ENCODE measurements at regions not wholly inside any gene's neighbourhood (a gene's known extent, or its start where the extent isn't known, plus 50 kb on each side); places are given as distances from the start of the nearest gene placed in this dataset.
"Not testable (repeated sequence)": the region's sequence is repeated elsewhere in the genome, so short reads cannot be mapped to it uniquely, and the experiment has no call there.

DNA sequence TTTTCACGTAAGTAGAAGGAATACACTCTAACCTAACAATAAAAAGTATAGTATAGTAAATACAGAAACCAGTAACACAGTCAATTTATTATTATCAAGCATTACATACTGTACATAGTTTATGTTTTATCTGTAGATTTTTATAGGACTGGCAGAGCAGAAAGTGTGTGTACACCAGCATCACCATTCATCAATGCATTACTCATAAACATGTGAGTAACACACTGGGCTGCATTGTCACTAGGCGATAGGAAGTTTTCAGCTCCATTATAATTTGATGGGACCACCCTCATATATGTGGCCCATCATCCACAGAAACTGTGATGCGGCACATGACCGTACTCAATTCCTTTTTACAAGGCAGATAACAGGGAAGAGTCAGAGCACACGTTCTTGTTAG lies 137.8 kb upstream of the RBPJ start:
- DNase-seq, result no peak

DNA sequence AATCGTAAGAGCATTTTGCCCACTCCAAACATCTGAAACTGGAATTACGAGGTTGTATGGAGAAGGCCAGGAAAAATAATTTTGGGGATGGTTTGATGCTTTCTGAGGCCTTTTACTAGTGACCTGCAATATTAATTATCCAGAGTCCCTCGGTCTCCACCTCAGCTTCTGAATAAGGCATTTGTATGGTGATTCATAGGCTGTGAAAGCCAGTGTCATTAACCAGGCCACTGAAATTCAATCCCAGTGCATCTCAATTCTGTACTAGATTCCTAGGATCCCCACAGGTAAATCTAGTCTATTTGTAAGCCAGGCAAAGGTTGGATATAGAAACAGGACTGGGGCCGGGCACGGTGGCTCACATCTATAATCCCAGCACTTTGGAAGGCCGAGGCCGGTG lies 135.4 kb upstream of the RBPJ start:
- no peak for DNase-seq

DNA sequence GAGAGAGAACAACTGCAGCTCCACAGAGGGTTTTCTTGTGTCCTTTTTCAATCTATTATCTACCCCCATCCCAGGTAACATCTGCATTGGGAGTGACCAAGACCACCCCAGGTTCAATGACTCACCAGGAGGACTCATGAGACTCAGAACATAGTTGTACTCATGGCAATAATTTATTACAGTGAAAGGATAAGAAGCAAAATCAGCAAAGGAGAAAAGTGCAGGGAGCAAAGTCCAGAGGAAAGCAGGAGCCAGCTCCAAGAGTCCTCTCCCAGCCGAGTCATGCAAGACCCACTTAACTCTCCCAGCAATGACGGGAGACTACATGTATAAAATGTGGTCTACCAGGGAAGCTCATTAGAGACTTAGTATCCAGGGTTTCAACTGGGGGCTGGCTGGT lies 129.5 kb upstream of the RBPJ start:
- DNase-seq, result no peak

DNA sequence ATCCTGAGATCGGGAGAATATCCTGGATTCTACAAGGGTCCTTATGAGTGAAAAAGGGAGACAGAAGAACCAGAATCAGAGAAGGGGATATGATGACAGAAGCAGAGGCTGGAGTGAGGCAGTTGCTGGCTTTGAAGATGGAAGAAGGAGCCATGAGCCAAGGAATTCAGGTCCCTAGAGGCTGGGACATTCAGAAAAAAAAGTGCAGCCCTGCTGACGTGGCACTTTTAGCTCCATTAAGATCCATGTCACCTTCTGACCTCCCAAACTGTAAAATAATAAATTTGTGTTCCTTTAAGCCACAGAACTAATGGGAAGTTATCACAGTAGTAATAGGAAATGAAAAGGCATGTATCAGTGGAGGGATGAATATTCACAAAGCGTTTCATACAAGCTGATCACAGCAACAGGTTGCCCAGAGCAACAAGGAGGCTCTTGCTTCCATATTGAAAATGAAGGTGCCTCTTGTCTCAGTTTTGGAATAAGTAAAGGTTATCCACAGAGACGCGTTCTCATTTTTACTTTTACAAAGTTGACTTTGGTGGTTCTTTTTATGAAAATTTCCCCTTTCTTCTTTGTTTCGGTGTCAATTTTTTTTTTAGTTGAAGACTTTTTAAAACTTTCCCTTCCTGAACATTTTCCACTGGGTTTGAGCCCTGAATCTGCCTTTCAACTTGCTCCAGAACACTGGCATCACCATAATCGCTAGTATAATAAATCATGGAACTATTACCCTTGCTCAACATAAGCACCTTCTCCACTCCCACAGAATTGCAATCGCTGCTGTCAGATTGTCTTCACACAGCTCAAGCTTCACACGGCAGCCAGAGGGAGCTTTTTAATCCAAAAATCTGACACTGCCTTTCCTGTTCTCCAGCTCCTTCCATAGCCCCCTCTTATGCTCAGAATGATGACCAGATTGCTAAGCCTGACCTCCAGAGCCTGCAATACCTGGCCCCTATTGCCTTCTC lies 127.6 kb upstream of the RBPJ start:
- peak; percentile 9 for DNase-seq

DNA sequence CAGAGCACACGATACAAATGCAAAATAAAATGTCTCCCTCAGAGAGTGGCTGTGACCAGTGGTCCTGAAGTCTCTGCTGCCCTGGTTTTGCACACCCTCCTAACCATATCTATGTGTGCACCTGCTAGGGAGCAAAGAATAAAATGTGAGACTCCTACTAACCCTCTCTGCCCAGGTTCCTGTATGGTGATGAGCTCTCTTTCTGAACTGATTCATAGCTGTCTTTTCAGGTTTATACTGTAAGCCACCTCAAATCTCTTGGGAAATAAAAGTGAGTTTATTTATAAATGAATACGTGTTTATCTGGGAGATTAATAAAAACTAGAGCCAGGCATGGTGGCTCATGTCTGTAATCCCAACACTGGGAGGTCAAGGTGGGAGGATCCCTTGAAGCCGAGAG lies 126.0 kb upstream of the RBPJ start:
- DNase-seq, result no peak

DNA sequence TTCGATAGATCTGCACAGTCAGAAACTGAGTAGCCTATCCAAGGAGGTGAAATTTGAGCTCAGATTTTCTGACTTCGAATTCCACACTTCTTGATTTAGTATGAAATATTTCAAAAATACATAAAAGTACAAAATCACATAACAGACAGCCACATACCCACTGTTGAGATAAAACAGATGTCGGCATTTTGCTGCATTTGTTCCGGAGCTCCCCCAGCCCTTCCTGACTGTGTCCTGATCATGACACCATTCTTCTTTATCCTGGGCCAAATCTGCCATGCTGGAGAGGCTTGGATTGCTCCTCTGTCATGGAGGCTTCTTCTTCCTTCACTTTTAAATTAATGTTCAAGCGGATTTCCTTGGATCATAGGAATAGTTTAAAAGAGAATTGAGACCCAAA lies 124.2 kb upstream of the RBPJ start:
- no peak for DNase-seq

DNA sequence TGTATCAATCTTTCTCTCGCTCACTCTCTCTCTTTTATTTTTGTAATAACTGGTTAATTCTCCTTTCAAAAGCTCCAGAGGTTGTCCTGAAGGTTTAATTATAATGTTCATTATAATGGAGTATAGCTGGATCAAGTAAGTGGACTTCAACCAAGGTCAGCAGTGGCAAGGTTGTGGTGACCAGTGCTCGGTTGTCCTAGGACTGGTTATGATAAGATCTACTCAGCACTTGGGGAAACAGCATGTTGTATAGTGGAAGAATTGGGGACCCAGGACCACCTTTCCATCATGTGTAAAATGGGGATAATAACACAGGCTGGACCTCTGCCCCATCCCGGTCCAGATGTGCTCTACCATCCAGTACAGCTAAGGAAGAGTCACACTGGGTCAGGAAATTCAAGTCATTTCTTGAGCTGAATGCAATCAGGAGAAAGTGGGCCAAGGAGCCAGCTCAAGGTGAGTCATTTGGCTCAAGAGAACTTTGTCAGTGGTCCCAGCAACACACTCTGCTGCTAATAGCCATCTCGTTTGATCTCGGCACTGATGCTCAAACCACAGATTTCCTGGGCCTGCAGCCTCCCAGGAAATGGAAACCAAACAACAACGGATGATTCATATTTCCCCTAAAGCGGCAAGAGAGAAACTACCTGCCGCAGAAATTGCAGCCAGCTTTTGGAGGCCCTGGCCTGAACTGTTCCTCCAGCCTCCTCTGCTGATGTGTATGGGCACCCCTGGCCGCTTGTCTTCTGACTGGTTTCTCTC lies 123.6 kb upstream of the RBPJ start:
- no peak for DNase-seq

DNA sequence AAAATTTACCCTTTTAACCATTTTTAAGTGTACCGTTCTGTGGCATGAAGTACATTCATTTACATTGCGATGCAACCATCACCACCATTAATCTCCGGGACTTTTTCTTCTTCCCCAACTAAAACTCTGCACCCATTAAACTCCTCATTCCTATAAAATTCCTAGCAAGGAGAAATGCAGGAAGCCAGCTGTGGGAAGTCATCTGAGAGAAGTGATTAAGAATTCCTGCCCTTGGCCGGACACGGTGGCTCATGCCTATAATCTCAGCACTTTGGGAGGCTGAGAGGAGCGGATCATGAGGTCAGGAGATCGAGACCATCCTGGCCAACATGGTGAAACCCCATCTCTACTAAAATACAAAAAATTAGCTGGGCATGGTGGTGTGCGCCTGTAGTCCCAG lies 121.9 kb upstream of the RBPJ start:
- DNase-seq, result not testable (repeated sequence)

DNA sequence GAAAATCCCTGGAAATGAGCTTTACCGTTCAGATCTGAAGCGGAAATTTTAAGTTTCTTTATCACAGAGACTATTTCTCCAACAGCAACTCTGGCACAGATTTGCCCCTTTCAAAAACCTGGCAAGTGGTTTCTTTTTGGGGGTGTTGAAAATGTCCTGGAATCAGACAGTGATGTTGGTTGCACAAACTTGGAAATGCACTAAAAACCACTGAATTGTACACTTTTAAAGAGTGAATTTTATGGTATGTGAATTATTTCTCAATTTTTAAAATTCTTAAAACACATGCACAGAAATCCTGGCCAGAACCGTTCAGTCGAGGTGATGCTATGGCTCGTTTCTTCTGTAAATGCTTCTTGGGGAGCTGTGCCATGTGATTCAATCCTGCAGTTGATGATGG lies 121.2 kb upstream of the RBPJ start:
- DNase-seq, result no peak

DNA sequence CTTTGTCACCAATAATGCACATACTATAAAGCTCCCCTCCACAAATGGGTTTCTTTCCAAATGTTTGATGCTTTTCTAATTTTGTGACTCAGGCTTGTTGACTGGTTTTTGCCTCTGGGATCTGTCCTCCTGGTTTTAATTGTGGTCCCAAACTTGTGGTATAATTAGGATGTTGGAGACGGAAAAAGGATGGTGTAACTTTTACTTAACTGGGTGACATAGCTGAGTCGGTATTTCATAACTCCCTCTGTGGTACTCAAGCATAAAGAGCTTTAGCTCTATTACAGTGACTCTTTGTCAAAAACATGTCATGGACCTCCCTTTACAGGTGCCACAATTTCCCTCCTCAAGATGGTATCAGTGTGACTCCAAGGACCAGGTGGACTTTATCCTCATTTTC lies 119.7 kb upstream of the RBPJ start:
- DNase-seq, result no peak

DNA sequence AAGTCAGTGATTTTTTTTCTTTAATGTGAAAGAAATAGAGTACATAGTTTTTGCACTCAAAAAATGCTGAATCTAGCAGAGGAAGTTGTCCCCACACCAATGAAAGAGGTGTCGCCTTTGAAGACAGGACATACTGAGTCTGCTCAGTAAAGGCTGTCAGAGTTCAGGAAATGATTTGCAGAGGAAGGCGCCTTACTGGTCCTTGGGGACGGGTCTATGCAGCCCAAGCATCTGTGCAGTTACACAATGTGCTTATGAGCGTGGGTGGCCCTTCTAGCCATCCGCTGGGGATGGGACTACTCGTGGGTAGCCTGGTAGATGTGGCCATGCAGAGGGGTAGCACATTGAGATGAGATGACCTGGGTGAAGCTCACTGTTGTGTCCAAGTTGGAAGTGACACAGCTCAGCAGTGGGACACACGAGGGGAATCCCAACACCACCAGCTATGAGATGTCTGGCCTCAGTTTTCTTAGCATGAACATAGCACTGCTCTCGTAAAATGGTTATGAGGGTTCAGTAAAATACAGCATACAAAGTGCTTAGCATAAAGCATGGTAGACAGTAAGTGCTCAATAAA lies 116.5 kb upstream of the RBPJ start:
- DNase-seq, result no peak

DNA sequence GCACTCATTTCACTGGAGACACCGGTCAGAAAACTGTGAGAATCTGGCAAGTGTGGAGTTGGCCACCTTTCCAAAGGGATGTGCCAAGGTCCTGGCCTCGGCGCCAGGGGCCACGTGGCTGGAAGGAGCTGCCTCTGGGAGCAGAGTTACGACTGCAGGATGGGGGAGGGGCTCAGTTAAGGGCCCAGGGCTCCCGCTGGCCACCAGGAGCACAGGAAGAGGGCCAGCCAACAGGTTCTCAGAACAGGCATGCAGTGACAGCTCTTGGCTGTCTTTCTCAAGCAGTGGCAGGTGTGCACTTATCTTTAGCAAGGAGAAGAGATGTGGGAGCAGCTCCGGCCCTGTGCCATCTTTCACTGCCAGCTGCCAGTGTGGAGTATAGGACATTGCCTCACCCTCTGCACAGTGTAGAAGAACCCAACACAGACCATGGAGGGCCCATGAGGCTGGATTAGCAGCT lies 115.9 kb upstream of the RBPJ start:
- no peak for DNase-seq

DNA sequence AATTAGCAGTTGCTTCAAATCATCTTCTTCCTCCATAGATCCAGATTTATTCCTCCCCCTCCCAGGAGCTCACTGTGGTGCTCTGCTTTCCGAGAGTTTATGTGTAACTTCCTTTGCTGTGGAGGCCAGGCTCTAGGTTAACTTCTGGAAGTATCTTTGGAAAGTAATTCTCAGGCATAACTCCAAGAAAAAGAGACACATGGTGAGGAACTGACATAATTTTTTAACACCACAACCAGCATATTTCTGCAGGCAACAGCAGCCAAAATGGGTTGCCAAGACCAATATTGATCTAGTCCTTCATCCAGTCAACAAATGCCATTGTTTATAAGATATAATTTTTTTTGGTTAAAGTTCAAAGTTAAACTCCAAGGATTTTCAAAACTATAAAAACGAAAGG lies 114.5 kb upstream of the RBPJ start:
- no peak for DNase-seq

DNA sequence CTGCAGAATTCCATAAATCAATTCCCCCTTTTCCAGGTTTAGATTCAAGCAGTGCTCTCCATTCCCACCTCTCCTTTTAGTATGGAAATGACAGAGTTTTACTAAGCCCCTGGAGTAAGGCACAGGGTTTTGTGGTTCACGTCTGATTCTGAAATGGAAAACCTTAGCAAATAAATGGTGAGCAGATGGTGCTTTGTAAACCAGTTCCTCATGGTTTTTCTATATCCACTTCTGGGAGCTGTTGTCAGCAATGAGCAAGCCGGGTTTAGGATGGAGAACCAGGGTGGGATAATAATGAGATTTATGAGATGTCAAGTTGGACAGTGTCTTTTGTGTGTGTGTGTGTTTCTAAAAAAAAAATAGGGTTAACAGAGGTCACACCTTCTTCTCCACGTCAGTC lies 113.8 kb upstream of the RBPJ start:
- peak; percentile 20 for DNase-seq

DNA sequence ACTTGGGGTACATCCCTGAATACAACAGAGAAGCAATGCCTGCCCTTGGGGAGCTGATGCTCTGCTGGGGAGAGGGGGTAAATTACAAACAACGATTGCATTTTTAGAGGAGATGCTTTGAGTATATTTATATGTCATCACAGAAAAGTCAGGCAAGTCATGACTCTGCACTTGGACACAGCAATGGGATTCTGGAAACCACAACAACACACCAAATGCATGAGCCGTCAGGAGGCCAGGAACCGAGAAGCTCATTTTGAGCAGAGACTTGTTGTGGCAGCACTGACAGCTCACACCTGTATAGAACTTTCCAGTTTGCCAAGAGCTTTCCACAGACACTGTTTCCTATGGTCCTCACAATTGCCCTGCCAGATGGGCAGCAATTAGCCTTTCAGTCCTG lies 113.2 kb upstream of the RBPJ start:
- no peak for DNase-seq

DNA sequence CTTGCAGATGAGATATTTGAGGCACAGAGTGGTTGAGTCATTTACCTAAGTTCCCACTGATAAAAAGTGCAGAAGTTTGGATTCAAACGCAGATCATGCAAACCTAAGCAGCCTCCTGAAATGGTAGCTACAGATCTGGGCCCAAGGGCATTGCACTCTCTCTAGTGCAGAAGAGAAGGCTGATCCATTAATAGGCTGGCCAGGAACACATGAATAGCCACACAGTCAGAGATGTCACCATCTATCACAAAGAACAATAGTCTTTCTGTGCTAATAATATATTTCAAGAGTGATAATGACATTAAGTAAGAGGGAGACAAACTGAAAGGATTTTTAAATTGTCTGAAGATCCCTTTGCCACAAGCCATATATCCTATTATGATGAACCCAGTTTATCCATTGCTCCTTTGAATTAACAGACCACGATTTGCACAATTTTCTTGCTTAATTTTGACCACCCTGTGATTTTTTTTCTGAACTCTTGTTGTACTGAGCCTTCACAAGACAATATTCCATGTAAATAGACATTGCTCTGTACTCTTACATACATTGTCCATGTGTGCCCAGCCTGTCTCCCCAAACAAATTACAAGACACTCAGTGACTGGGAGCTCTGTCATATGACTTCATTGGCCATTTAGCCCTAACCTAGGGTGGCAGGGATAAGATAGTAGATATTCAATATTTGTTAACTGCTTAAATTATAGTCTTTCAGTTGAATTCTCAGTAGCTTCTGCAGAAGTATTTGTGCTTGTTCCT lies 112.4 kb upstream of the RBPJ start:
- DNase-seq, result no peak

DNA sequence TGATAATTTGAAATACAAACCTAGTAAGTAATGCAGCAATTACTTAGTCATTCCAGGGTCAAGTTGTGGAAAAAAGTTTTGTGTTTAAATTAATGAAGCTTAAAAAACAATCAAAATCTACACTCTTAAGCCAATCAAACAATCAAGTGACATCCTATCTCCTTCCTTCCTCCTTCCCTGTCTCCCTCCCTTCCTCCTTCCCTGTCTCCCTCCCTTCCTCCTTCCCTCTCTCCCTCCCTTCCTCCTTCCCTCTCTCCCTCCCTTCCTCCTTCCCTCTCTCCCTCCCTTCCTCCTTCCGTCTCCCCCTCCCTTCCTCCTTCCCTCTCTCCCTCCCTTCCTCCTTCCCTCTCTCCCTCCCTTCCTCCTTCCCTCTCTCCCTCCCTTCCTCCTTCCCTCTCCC lies 111.4 kb upstream of the RBPJ start:
- DNase-seq, result not testable (repeated sequence)

DNA sequence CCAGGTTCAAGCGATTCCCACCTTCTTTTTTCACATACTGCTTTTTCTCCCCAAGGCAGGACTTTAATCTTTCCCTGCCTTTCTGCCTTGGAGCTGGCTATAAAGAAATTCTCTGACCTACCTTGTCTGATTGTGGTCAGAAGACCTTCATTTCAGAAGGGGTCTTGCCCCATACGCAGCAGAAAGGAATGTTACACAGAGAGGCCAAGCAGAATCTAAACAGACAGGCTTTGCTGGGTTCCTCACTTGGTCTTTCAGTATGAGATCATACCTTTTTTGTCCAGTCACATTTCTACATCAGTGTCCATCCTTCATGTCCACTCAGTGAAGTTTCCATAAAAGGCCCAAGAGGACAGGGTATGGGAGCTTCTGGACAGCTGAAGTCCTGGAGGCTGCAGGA lies 108.3 kb upstream of the RBPJ start:
- DNase-seq, result no peak

DNA sequence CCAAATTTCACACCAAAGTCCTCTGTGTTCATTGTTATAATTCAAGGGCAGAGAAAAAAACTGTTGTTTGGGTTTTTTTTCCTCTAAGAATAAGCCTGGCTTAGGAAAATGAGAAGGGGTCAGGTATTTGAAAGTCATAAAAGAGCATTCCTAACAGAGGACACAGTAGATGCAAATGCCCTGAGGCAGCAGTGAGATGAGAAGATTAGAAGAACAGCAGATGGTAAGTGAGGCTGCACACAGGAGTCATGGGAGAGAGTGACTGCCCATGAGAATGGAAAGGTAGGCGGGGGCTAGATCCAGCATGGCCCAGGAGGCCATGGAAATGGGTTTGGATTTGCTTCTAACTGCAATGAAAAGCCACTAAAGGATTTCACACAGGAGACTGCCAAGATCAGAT lies 107.5 kb upstream of the RBPJ start:
- DNase-seq, result no peak

DNA sequence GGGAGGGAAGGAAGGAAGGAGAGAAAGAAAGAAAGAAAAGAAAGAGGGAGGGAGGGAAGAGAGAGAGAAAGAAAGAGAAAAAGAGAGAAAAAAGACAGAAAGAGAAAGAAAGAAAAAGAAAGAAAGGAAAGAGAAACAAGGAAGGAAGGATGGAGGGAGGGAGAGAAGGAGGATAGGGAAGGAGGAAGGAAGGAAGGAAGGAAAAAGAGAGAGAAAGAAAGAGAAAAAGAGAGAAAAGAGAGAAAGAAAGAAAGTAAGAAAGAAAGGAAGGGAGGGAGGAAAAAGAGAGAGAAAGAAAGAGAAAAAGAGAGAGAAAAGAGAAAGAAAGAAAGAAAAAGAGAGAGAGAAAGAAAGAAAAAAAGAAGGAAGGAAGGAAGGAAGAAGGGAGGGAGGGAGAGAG lies 105.8 kb upstream of the RBPJ start:
- DNase-seq, result no peak

DNA sequence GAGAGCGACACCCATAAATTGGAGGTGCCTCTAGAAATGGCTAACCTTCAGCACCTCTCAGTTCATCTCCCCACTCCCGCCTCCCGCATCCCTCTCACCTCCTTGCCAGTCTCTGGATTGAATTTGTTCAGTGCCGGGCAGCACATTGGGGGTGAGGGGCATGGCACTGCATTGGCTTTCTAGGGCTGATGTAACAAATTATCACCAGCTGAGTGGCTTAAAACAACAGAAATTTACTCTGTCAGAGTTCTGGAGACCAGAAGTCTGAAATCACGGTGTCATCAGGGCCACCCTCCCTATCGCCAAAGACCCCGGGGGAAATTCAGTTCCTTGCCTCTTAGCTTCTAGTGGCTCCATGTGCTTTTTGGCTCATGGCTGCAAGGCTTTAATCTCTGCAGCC lies 105.1 kb upstream of the RBPJ start:
- DNase-seq, result no peak

DNA sequence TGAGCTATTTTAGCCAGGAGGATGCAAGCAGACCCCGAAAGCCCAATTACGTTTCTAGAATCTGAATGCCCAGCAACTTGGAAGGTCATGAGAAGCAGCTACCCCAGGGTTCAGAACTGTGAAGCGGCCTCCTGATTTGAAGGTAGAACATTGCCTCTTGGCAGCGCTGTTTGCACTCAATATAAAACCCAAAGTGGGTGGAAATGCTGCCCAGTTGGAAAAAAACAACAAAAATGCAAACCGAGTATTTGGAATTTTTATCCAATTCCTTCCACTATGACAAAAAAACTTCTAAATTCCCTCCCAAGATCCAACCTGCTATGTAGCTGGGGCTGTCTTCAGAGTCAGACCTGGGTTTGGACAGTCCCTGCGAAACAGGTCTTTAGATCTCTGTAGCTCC lies 103.3 kb upstream of the RBPJ start:
- DNase-seq, result no peak

Measured in NCI-H82 (cell line).